MV-4-11 (cell line): ENCODE measurements at regions not wholly inside any gene's neighbourhood (a gene's known extent, or its start where the extent isn't known, plus 50 kb on each side); places are given as distances from the start of the nearest gene placed in this dataset.

Source experiments
- DNase-seq: peaks from one replicate; lab custom pipeline; 2025; lab: John Stamatoyannopoulos, UW

DNA sequence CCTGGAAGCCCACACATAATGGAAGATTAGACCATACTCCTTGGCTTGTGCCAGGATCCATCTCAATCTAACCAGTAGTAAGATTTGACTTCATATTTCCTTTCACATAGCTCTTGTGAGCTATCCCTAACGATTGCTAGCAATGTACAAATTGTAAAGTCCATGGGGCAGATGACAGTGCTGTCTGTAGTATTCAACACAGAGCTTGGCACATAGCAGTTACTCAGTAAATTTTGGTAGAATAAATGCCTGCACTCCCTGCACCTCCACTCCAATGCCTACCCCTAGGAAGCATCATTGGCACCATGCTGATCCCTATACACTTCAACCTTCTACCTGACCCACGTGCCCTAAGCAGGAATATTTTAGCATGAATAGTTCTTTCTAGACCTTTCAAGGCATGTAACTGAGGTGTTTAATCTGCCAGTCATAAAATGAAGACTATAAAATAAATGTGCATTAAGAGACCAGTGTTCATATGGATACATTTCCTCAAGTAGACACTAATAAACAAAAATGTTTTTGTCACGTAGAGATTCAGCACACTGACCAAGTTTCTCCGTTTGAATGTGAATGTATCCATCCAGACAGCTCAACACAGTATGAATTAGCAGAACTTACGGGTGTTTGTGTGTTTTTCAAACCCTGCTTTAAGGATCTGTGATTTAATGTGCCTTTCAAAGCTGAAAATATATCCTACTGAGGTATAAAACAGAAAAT is 98.8 kb downstream of the BMP4 start:
- DNase-seq, result no peak

DNA sequence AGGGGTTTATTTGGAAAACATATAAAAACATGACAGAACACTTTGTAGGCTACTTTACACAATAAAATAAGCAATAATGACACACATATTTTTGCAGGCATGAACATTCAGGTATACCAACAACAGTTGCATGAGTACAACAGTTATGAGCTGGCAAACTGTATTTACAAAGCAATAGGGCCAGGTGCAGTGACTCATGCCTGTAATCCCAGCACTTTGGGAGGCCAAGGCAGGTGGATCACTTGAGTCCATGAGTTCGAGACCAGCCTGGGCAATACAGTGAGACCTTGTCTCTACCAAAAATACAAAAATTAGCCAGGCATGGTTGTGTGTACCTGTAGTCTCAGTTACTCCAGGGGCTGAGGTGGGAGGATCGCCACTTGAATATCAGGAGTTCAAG is 101.1 kb downstream of the BMP4 start:
- no peak for DNase-seq

DNA sequence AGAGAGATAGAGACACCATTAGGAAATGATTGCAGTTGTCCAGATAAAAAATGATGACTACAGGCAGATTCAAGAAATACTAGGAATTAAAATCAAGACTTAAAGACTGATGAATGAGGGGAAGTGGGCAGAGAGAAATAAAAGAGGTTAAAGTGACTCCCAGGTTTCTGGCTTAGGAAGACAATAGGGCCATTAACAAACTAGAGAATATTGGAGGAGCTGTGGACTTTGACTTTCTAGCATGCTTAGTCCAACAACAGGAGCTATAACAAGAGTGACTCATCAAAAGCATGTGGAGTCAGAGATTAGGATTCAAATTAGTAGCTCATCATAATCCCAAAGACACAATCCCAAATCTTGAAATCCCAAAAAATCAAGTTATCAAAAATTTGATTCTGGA is 101.5 kb downstream of the BMP4 start:
- no peak for DNase-seq

DNA sequence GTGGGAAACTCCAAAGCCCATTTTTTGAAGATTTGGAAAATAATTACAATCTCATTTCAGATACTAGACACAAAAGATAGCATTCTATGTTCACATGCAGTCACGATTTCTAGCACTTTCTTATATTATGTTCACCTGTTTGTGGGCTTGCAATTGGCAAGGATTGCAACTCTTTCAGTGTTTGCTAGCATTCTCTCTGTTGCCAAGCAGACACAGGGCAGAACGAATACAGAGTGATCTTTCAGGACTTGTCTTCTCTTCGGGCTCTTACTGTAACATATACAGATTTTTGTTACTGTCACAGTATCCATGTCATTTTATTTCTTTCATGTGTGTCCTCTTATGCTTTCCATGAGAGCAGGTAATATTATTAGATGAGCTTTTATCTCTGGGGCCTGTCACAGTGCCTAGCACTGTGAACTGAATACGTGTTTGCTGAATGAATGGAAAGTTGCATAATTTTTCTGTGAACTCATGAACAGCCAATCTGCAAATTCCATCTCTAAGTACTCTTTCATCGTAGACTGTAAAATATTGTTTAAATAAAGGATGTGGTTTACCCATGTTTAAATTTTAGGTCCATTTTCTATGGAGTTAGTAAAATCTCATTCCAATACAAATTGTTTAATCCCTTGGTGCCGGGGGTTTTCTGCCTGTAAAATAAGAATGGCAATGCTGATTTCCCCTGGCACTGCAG is 105.1 kb downstream of the BMP4 start:
- no peak for DNase-seq

DNA sequence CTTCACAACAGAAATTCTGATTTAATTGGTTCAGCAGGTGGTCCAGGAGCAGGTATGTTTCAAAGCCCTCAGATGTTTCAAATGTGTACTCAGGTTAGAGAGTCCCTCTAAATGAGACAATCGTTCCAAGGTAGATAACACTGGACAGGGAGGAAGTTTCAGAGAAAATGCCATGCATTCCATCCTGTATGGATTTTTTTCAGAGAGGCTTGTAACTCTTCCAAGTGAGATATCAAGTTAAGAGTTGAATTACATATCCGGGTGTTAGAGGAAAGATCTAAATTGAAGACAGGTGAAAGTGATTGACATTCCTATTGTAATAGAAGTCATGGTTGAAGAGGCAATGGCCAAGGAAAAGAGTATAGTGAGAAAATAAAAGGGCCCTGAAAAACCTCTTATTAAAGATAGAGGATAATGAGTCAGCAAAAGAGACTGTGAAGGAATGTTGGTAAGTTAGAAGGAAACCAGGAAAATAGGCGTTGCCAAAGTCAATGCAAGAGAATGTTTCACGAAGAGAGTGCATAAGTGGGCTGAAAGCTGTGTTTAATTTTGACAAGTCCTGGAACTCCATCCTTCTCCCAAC is 105.8 kb downstream of the BMP4 start:
- DNase-seq, result no peak

DNA sequence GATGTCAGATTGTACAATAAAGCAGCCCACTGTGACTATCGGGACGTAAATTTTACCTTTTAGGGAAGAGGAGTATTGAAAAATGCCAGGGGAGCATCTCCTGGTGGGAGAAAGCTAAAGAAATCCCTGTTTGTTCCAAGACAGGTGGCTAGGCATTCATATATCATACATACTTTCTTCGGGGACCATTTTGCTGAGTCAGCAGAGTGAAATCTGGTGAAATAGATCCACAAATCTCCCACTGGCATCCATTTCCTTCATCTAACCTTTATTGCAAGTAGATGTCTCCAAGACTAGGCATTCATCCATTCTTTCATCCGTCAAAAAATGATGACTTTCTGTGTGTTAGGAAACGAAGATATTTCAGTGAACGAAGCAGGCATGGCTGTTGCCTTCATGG is 107.1 kb downstream of the BMP4 start:
- DNase-seq, result no peak

DNA sequence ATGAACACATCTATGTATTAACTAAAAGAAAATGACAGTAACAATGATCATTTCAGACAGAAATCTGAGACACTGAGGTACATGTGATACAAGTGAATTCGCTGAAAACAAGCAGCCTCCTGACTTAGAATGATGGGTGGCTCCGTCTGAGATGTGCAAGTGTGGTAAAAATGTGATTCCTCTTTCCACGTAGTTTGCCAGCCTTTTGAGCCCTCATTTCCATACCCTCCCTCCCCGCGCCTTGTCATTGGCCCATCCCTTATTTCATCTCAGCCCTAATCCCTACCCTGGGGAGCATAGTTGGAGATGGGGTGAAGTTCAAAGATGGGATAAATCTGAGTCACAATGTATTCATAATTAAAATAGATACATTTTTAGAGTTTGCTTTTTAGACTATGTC is 107.8 kb downstream of the BMP4 start:
- no peak for DNase-seq

DNA sequence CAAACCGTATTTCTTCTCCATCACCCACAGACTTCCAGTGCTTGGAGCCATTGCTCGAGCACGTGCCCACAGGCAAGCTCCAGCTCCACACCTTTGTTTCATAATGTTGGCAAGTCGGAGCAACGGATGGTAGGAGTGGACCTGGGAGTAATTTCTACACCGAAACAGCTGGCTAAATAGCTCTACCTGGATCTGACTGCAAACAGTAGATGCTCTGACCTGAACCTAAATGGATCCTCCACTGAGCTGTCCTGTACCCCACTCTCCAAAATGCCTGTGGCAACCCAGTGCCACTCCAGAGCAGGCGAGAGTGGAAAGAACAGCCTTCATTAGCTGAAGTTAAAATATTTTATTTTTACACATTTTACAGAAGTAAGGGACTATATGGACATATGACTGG is 108.7 kb downstream of the BMP4 start:
- DNase-seq, result no peak

DNA sequence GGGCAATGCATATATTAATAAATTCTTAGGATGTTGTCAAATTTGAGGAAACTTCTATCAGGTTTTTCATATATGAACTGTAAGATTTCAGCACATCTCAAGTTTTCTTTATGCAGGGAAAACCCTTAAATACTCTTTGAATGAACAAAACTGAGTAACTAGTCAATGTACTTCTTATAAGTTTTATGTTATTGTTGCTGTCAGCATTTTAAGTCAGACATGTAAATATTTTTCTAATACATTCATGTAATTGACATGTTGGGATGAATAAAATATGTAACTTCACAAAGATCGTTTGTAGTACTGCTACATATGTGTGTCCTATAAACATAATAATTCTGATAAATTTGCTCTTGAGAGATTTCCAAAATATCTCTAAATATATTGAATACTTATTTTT is 109.6 kb downstream of the BMP4 start:
- no peak for DNase-seq

DNA sequence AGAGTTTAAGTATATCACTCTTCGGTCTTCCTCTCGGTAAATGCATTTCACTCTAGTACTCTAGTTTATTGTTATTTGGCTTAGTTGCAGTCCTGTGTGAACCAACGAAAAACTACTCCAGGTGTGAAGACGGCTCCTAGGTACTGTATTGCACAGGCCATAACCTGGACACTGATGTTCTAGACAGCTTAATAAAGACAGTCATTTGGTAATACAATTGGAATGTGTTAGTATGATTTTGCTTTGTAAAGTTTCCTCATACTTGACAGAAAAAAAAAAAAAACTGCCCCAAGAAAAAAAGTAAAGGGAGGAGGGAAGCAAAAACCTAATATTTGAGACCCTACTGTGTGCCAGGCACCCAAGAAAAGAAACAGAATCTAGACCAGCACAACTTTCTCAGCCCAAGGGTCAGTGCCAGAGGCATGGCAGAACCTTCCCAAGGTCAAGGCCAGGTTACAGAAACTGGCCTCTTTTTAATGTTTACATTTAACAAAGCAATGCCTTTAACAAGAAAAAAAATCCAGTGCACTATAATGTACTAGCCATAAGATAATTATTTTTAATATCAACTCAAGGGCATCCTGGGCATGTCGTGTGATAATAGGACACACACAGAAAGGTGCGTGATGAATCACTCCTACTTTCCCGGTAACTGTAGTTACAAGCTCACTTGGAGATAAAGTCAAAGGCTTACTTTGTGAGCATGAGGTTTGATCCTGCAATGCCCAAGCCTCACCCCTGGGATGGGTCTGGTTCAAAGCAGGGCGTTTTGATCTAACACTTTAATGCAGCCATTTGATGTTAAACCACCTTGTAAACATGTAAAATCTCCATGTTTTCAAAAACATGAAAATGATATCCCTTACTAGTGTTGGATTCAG is 110.6 kb downstream of the BMP4 start:
- no peak for DNase-seq

DNA sequence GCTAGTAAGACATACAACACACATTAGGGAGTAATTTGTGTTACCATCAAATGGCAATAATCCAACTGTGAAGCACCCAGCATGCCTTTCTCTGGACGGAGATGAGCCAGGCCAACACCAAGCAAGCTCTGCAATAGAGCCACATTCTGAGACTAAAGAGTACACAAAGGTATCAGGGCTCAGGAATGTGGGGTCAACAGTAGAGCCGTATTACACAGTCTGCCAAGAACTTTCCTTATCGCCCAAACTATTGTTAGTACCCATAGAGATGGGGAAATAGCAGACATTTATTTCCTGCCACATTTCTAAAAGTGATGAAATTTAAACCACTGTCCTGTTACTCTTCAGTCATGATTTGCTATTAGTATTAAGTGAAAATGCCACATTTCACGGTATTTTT is 113.7 kb downstream of the BMP4 start:
- no peak for DNase-seq

DNA sequence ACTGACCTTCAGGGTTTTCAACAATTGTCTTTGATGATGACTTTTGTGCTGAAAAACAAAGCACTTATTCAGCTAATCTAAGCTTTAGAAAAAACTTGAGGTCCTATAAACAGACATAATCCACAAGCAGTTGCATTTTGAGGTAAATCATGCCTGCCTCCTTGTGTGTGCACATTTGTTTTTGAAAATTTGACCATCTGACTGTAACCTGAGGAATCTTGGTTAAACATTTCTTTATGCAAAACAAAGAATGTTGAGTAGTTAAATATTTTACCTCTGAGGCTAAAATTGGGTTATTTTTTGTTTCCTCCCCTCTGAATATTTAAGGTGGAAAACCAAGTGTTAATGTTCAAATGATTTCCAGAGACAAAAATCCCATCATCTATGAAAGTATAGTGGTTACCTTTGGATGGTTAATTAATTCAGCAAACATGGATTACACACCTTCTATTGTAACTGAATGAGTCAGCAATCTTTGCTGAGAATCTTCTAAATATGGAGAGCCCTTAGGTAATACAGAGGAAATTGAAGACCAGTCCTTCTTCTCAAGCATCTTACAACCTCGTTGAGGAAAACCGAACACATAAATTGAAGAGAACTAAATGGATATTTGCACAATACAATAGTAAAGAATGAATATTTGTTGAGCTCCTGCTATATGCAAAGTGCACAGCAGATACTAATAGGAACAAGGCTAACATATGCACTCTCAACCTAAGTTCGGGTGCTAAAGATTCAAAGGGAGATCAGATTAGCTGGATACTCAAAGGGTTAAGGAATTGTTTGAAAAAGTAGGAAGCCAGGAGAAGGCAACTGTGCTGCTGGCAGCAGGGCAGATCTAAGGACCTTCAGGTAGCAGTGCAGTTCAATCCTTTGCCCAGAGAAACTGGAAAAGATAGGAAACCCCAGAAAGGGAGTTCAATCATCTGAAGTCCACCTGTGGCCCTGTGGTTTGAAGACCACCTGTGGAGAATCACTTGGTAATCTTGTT is 115.2 kb downstream of the BMP4 start:
- DNase-seq, result no peak

DNA sequence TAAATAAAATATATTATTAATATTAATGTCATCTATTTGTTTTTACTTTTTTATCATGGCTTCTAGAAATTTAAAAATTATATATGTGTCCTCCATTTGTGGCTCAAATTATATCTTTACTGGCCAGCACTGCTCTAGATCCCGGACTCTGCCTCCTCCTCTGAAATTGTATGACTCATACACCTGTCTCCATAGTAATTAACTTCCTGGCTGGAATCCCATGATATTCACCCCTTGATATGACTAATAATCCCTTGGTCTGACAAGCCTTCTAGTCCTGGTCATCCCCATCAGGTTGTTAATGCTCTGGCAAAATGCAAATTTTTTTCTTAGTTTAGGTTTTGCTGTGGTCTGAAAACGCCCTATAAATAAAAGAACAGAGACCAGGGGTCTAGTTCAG is 116.2 kb downstream of the BMP4 start:
- no peak for DNase-seq

DNA sequence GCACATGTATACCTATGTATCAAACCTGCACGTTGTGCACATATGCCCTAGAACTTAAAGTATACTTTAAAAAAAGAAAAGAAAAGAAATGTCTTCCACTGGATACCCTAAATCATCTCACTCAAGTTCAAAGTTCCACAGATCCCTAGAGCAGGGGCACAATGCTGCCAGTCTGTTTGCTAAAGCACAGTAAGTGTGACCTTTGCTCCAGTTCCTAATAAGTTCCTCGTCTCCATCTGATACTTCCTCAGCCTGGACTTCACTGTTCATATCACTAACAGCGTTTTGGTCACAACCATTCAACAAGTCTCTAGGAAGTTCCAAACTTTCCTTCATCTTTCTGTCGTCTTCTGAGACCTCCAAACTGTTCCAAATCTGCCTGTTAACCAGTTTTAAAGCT is 118.3 kb downstream of the BMP4 start:
- DNase-seq, result no peak

DNA sequence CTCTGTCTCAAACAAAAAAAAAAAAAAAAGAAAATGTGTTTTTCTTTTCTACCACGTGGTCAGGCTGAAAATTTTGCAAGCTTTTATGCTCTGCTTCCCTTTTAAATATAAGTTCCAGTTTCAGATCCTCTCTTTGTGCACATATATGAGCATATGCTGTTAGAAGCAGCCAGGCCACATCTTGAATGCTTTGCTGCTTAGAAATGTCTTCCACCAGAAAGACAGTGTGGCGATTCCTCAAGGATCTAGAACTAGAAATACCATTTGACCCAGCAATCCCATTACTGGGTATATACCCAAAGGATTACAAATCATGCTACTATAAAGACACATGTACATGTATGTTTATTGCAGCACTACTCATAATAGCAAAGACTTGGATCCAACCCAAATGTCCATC is 119.0 kb downstream of the BMP4 start:
- DNase-seq, result peak; percentile 78

DNA sequence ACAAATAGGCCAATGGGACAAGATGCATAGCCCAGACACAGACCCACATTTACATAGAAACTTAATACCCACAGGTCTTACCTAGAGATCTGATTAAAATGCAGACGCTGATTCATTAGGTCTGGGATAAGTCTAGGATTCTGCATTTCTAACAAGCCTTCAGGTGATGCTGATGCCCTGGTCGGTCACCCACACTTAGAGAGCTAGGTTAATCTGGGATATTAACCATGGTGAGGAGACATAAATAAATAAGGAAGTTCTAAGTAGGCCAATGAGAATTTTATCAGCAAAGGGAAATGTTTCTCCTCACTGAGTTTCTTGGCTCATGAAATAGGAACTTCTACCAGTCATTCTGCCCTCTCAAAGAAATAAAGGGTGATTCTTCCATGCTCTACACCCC is 120.1 kb downstream of the BMP4 start:
- DNase-seq, result no peak

DNA sequence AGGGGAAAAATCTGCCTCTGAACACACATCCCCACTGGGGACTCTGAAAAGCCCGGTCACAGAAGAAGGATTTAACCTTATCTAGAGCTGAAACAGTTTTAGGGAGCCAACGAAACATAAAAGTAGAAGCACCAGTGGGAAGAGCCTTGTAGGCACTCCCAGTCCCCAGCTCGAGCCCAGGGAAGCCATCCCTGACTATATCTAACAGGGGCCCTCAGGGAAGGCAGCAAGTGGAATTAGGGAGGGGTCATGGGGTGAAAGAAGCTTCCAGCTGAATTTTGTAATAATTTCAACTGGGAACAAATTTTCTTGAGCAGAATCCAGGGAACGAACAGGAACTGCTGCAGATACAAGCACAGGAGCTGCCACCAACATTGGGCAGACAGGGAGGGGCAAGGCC is 127.8 kb downstream of the BMP4 start:
- DNase-seq, result no peak

DNA sequence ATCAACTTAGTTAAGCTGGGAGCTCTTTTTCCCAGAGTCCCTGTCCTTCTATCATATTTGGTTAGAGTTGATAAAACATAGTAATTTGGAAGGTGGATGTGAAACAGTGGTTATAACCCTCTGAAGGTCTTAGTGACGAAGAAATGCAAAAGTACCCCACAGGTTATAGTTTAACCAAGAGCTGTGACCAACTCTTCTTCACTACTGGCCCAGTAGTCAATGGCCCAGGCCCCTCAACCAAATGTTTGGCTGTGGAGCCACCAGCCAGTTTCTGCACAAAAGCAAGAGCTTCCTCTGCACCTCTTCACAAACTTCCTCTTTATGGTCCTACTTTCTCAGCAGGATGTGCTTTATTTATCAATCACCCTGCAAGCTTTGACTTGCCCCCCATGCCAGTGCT is 132.6 kb downstream of the BMP4 start:
- no peak for DNase-seq

DNA sequence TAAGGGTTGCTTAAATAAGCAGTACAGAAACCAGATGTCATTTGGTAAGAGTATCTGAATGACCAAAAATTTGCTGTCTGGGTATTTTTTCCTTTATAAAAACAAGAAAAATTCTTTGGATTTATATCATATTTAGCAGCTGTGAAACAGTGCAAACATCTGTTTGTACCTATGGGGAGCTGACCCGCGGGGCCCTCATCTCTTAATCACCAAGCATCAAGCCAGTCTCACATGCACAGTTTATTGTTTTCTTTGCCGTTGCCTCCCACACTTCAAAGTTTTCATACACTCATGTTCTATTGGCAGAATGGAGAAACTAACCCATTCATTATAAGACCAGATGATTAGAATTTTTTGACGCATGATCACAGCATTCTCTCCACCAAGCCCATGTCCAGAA is 142.2 kb downstream of the BMP4 start:
- DNase-seq, result no peak

DNA sequence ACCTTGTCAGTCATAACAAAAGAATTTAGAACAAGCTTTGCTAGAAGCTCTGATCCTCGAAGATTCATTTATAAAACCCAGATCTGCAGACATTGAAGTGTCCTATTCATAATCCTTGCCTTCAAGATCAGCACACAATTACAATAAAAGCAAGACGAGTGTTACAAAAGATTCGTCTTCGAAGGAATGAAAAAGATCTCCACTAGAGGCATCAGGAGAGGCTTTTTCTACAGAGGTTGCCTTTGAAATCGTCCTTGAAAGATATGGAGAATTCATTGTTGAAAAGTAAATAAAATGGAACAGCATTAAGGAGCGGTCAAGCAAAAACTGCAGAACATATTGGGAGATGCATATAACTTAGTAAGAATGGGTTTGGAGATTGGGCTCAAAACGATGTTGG is 146.4 kb downstream of the BMP4 start:
- DNase-seq, result no peak

DNA sequence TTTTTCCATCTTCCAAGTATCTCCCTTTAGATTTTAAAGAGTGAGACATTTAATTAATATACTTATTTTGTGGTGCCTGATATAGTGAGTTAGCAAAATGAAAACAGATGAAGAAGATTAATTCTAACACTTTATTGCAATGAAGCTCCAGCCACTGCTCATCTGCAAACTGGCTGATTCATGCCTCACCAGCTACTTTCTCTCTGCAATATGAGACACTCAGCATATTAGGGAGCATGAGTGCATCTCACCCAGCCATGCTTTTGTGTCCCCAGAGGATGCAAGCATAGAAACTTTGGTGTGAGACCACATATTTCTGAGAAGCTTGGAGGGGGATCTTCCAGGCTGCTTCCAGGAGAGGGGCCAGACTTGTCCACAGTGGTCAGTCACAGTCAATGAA is 148.6 kb downstream of the BMP4 start:
- no peak for DNase-seq
